Endothelial cell of umbilical vein (primary cell): ENCODE measurements at regions not wholly inside any gene's neighbourhood (a gene's known extent, or its start where the extent isn't known, plus 50 kb on each side); places are given as distances from the start of the nearest gene placed in this dataset.

Source experiments
- BruUV-seq: library from RNA; stranded (reverse); fragments of 400-500 nt; replicated peaks from 2 replicates; lab custom pipeline; 2021; lab: Mats Ljungman, UMichigan
- CTCF ChIA-PET: fragments of 300-600, 350-600 bp; sonication (Branson Sonifier 250); formaldehyde crosslinking; loops from one replicate; lab custom pipeline; 2021; ENCODE audit warnings: antibody characterized with exemption, inconsistent platforms; lab: Charles Lee
- POLR2A ChIA-PET: fragments of 300-600, 350-600 bp; sonication (Branson Sonifier 250); formaldehyde crosslinking; loops from one replicate; lab custom pipeline; 2021; ENCODE audit warnings: antibody characterized with exemption, inconsistent platforms; lab: Charles Lee
- DNase-seq: peaks from one replicate; pipeline ENCODE4 v3.0.0-alpha.2; 2011; ENCODE audit warnings: low read depth, low spot score
- FAIRE-seq: peaks from 2 replicates; lab custom pipeline; 2011; peaks lifted over from hg19 to GRCh38; lab: Jason Lieb, UNC
- H2AFZ ChIP-seq: 2 replicates; pipeline ENCODE4 v1.6.0; 2012; ENCODE audit warnings: low read depth, low read length, control low read depth, inconsistent platforms
- H3K27ac ChIP-seq: 2 replicates; pipeline ENCODE4 v1.5.1; 2011; ENCODE audit warnings: low read depth, mild to moderate bottlenecking, control low read depth, low read length, moderate library complexity; ENCODE audit not compliant: insufficient read depth
- H3K27me3 ChIP-seq, 2 experiments: 2 replicates each; pipeline versions ENCODE4 v1.6.0 to v1.6.1; 2011; ENCODE audit warnings: low read length in 2 of 2, mixed read lengths in 1 of 2; ENCODE audit not compliant: control insufficient read depth in 2 of 2, insufficient read depth in 2 of 2
- H3K36me3 ChIP-seq, 2 experiments: 2 replicates in 1 of 2; 3 replicates in 1 of 2; pipeline ENCODE4 v1.5.1; 2011; ENCODE audit warnings: low read length in 2 of 2, mild to moderate bottlenecking in 1 of 2, moderate library complexity in 1 of 2; ENCODE audit not compliant: control insufficient read depth in 2 of 2, insufficient read depth in 2 of 2; ENCODE audit errors: extremely low read depth in 1 of 2
- H3K4me1 ChIP-seq: 3 replicates; pipeline ENCODE4 v1.5.1; 2011; ENCODE audit warnings: mild to moderate bottlenecking, low read length; ENCODE audit not compliant: control insufficient read depth, insufficient read depth; ENCODE audit errors: extremely low read depth
- H3K4me2 ChIP-seq: 2 replicates; pipeline ENCODE4 v1.6.1; 2011; ENCODE audit warnings: low read length, control low read depth, mixed read lengths; ENCODE audit not compliant: insufficient read depth
- H3K4me3 ChIP-seq, 3 experiments: fragments of 200-600 bp in 1 of 3; sonication (generic), shearing (Covaris generic) in 1 of 3; replicated peaks in 1 of 3; 2 replicates each; pipeline ENCODE4 v1.5.1; 2011 to 2016; ENCODE audit warnings: control low read depth in 3 of 3, low read length in 3 of 3, mild to moderate bottlenecking in 2 of 3, inconsistent platforms in 1 of 3, low read depth in 1 of 3, moderate library complexity in 1 of 3; ENCODE audit not compliant: insufficient read depth in 1 of 3
- H3K79me2 ChIP-seq: 2 replicates; pipeline ENCODE4 v1.6.0; 2012; ENCODE audit warnings: low read length, inconsistent platforms; ENCODE audit not compliant: control insufficient read depth, insufficient read depth
- H3K9ac ChIP-seq: replicated peaks from 2 replicates; pipeline ENCODE3; 2011; ENCODE audit warnings: low read length, control low read depth; ENCODE audit not compliant: insufficient read depth; ENCODE audit errors: extremely low read depth
- H3K9me1 ChIP-seq: replicated peaks from 3 replicates; pipeline ENCODE4 v1.6.0; 2011; ENCODE audit warnings: mild to moderate bottlenecking, low read length; ENCODE audit not compliant: control insufficient read depth, insufficient read depth; ENCODE audit errors: extremely low read depth
- H3K9me3 ChIP-seq: replicated peaks from 2 replicates; pipeline ENCODE4 v1.5.1; 2012; ENCODE audit warnings: low read length, inconsistent platforms; ENCODE audit not compliant: control insufficient read depth, insufficient read depth
- H4K20me1 ChIP-seq: replicated peaks from 2 replicates; pipeline ENCODE3; 2011; ENCODE audit warnings: mild to moderate bottlenecking, low read length; ENCODE audit not compliant: control insufficient read depth, insufficient read depth; ENCODE audit errors: extremely low read depth
- EZH2 ChIP-seq: IDR thresholded peaks from 2 replicates; pipeline ENCODE4 v1.6.1; 2012; ENCODE audit warnings: borderline replicate concordance, low read depth, mild to moderate bottlenecking, moderate library complexity, low read length, inconsistent platforms; ENCODE audit not compliant: severe bottlenecking
- FOS ChIP-seq: IDR thresholded peaks from 2 replicates; pipeline ENCODE4 v1.6.1; 2011; ENCODE audit warnings: mild to moderate bottlenecking, low read length, moderate library complexity, borderline replicate concordance; ENCODE audit not compliant: insufficient read depth
- GATA2 ChIP-seq: IDR thresholded peaks from 2 replicates; pipeline ENCODE4 v1.7.0; 2011; ENCODE audit warnings: low read depth, mild to moderate bottlenecking, moderate library complexity, mixed read lengths, low read length; ENCODE audit not compliant: insufficient read length, insufficient read depth
- JUN ChIP-seq: IDR thresholded peaks from 2 replicates; pipeline ENCODE4 v1.6.1; 2011; ENCODE audit warnings: borderline replicate concordance, low read depth; ENCODE audit not compliant: insufficient read length, insufficient read depth
- POLR2A ChIP-seq: IDR thresholded peaks from 2 replicates; pipeline ENCODE4 v1.6.1; 2012; ENCODE audit warnings: low read depth, mild to moderate bottlenecking, control low read depth, low read length
- POLR2AphosphoS5 ChIP-seq: IDR thresholded peaks from 2 replicates; pipeline ENCODE4 v1.6.1; 2012; ENCODE audit warnings: low read depth, mild to moderate bottlenecking, control low read depth, low read length, moderate library complexity; ENCODE audit not compliant: insufficient read depth
- dilution Hi-C: fragments of 300-500 bp; cut with MboI; formaldehyde crosslinking; loops from one replicate; pipeline ENCODE4 v1.15.0; 2019; ENCODE audit warnings: low sequenced_read_pairs; ENCODE audit not compliant: extremely low pct_ligation_motif_present
- intact Hi-C: fragments of 100-400 bp; cut with micrococcal nuclease; formaldehyde crosslinking; loops from one replicate; pipeline ENCODE4 v1.10.0; 2022
- TF ChIP-seq, protein P1 (sequence below), 2 donors: IDR thresholded peaks; 1 replicate in 1 of 2; 2 replicates in 1 of 2; pipeline ENCODE4 v1.5.1; 2011; ENCODE audit warnings: low read length in 2 of 2, mild to moderate bottlenecking in 2 of 2, moderate library complexity in 2 of 2, control low read depth in 1 of 2, inconsistent platforms in 1 of 2, low read depth in 1 of 2; ENCODE audit not compliant: insufficient read depth in 1 of 2; ENCODE audit errors: extremely low read depth in 1 of 2

DNA sequence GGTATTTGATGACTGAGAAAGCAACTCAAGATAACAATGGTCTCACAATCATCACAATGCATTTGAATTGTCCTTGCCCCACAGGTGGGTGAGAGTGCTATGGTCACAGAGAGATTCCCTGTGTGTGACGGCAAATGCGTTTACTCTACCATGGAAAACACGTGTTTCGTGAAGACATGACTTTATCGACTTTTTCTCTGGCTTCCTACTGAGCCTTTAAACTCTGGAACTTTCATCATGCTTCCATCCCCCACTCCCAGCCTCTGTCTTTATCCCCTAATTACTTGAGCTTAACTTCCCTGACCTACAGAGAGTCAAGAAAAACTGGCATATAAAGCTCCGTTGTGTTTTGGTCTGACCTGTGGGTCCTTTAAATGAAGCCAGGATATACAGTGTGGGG, 414.1 kb upstream of the CLINT1 start:
- H3K36me3 ChIP-seq = no peaks in the 10 kb centered on the region
- POLR2A ChIA-PET = no interaction called here
- TF ChIP-seq, protein P1, sequence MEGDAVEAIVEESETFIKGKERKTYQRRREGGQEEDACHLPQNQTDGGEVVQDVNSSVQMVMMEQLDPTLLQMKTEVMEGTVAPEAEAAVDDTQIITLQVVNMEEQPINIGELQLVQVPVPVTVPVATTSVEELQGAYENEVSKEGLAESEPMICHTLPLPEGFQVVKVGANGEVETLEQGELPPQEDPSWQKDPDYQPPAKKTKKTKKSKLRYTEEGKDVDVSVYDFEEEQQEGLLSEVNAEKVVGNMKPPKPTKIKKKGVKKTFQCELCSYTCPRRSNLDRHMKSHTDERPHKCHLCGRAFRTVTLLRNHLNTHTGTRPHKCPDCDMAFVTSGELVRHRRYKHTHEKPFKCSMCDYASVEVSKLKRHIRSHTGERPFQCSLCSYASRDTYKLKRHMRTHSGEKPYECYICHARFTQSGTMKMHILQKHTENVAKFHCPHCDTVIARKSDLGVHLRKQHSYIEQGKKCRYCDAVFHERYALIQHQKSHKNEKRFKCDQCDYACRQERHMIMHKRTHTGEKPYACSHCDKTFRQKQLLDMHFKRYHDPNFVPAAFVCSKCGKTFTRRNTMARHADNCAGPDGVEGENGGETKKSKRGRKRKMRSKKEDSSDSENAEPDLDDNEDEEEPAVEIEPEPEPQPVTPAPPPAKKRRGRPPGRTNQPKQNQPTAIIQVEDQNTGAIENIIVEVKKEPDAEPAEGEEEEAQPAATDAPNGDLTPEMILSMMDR (IDR thresholded peaks at IDR 0.05; ENCODE audit: extremely low read depth in 1 of 2, insufficient read depth in 1 of 2, low read depth in 1 of 2, low read length in 2 of 2) = no peak
- dilution Hi-C loops (no loop called here), intact Hi-C loops (no loop called here)
- no peaks in the 10 kb centered on the region for H3K27me3 ChIP-seq
- H3K27ac ChIP-seq = no peak overlapping the region
- H3K4me3 ChIP-seq = no peak overlapping the region
- H3K9me1 ChIP-seq = no peaks in the 10 kb centered on the region
- no peak overlapping the region for H3K9ac ChIP-seq
- BruUV-seq = no TSS peak
- H3K79me2 ChIP-seq = no peaks in the 10 kb centered on the region
- FAIRE-seq (no peak), DNase-seq (no peak)
- H3K4me2 ChIP-seq = no peak overlapping the region
- H3K9me3 ChIP-seq = no peaks in the 10 kb centered on the region
- CTCF ChIA-PET = no interaction called here
- no peak overlapping the region for H2AFZ ChIP-seq
- no peaks in the 10 kb centered on the region for H3K4me1 ChIP-seq
- no peaks in the 10 kb centered on the region for H4K20me1 ChIP-seq

GRCh38 chr5:158272409-158272808, 413.5 kb upstream of the CLINT1 start:
- Histone ChIP-seq H3K4me2 (no peak overlapping the region), H2AFZ (no peak overlapping the region), H3K27ac (no peak overlapping the region), H3K36me3 (no peaks in the 10 kb centered on the region), H4K20me1 (no peaks in the 10 kb centered on the region), H3K9me1 (no peaks in the 10 kb centered on the region), H3K9me3 (no peaks in the 10 kb centered on the region), H3K9ac (no peak overlapping the region), H3K79me2 (no peaks in the 10 kb centered on the region), H3K4me3 (no peak overlapping the region), H3K4me1 (no peaks in the 10 kb centered on the region), H3K27me3 (no peaks in the 10 kb centered on the region)
- dilution Hi-C loops = no loop called here
- FAIRE-seq = no peak
- DNase-seq = no peak
- TF ChIP-seq POLR2AphosphoS5 (no peak), GATA2 (no peak), EZH2 (no peak), JUN (no peak), FOS (no peak), POLR2A (no peak)
- TF ChIP-seq, protein P1 (IDR thresholded peaks at IDR 0.05; ENCODE audit: extremely low read depth in 1 of 2, insufficient read depth in 1 of 2, low read depth in 1 of 2, low read length in 2 of 2) = no peak
- intact Hi-C loops = no loop called here
- ChIA-PET CTCF (no interaction called here), POLR2A (no interaction called here)
- BruUV-seq = no TSS peak
